SK-N-DZ (cell line): ENCODE measurements at regions not wholly inside any gene's neighbourhood (a gene's known extent, or its start where the extent isn't known, plus 50 kb on each side); places are given as distances from the start of the nearest gene placed in this dataset.

Source experiments
- DNase-seq: peaks from one replicate; pipeline ENCODE4 v3.0.0-alpha.2; 2015; ENCODE audit warnings: low spot score

DNA sequence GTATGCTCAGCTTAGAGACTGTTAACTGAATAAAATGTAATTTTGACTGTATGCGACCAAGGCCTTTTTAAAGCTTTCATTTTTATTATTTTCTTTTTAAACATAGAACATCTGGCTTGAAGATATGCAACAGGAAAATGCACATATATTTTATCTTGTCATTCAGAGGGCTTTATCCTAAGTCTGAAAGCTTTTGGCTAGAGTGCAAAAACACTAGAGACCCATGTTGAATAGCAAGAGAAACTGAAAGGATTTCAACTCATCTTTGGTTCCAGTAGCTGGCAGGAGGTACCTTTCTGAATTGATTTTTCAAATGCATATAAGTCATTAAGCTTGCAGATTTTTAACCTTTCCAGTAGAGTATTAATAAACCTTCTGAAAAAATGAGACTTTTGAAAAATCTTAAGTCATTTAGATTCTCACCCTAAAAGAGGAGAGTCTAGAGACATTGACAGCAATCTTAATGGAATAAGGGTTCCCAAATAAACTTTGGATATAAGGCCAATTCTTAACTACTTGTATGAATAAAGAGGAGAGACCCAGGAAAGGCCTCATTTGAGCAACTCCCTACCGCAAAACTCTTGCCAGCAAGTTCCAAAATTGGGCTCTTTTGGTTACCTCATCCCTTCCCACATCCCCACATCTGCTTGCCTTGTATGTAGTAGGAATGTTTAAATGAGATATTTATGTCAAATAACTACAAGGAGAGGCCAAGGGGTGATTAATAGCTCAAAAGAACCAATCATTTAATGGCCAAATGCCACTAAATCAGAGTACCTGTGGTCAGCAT lies 454.4 kb downstream of the HTR7 start:
- DNase-seq: no peak

- DNase-seq: no peak
Observed at GRCh38 chr10:90407131-90407530, 450.7 kb downstream of the HTR7 start.

DNA sequence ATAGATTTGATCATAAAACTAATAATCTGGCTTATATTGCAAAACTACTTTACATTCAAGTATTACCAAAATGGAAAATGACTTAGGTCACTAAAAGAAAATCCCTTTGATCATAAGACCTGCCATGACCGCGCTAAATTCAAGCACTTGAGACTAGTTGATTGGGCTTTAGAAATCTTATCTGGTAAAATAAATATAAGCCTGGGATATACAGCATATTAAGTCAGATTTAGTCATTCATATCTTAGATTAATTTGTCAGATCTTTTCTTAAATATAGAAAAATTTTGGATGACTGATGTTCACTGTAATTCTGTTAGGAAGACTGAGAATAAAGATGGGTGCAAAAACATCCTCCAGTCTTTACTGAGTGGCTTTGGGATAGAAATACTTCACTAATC lies 450.0 kb downstream of the HTR7 start:
- DNase-seq: no peak

- no peak for DNase-seq
Observed at GRCh38 chr10:90412582-90412981, 445.3 kb downstream of the HTR7 start.

GRCh38 chr10:90413196-90413595 lies 444.6 kb downstream of the HTR7 start:
- no peak for DNase-seq

- no peak for DNase-seq
Observed at GRCh38 chr10:90414926-90415325, 442.9 kb downstream of the HTR7 start.

- no peak for DNase-seq
Observed at GRCh38 chr10:90417029-90417428, 440.8 kb downstream of the HTR7 start.

- DNase-seq: no peak
Observed at GRCh38 chr10:90417476-90418210, 440.2 kb downstream of the HTR7 start.

DNA sequence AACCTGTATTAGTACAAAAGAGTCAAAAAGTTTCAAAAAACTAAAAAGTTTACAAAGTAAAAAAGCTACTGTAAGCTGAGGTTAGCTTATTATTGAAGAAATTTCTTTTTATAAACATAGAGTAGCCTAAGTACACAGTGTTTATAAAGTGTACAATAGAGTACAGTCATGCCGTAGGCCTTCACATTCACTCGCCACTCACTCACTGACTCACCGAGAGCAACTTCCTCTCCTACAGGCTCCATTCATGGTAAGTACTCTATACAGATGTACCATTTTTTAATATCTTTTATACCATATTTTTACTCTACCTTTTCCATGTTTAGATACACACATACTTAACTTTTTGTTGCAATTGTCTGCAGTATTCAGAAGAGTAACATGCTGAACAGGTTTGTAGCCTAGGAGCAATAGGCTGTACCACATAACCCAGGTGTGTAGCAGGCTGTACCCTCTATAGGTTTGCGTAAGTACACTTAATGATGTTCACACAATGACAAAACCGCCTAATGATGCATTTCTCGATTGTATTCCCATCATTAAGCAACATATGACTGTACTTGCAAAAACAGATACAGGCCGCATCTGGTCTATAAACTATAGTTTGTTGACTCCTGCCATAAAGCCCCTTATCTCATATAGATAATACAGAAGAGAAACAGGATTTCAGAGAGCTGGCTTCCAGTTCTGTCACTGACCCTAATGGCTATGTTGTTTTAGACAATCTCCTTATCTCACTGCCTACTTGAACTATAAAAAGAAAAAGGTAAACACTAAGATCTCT lies 438.8 kb downstream of the HTR7 start:
- DNase-seq: no peak

- DNase-seq: no peak
Observed at GRCh38 chr10:90420637-90421318, 437.1 kb downstream of the HTR7 start.

DNA sequence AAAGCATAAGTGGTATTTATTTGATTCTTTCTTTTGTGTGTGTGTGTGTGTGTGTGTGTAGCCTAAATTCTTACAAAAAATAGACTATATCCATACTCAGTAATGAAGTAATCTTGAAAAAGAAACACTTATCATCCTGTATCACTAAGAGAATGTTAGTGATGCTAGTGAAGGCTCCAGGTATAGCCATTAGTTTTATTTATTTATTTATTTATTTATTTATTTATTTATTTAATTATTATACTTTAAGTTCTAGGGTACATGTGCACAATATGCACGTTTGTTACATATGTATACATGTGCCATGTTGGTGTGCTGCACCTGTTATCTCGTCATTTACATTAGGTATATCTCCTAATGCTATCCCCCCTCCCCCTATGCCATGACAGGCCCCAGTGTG lies 436.0 kb downstream of the HTR7 start:
- no peak for DNase-seq

DNA sequence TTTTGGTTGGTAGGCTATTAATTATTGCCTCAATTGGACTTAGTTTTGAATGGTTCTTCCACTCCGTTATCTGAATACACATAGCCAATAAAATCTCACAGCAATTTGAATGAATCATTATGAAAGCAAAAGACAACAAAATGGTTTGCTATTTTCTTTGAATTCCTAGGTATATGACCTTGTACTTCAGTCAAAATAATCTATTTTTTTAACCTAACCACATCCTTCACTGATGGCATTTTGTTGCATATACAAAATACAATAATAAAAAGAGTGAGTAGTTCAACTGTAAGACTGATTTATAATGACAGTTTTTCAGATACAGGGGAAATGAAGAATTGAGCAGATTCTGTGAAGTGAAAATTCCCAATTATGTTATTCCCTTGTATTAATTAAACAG lies 433.1 kb downstream of the HTR7 start:
- no peak for DNase-seq

GRCh38 chr10:90430186-90430585 lies 427.7 kb downstream of the HTR7 start:
- no peak for DNase-seq

- no peak for DNase-seq
Observed at GRCh38 chr10:90432866-90433265, 425.0 kb downstream of the HTR7 start.

- no peak for DNase-seq
Observed at GRCh38 chr10:90435296-90435695, 422.5 kb downstream of the HTR7 start.

- DNase-seq: no peak
Observed at GRCh38 chr10:90437452-90437851, 420.4 kb downstream of the HTR7 start.

DNA sequence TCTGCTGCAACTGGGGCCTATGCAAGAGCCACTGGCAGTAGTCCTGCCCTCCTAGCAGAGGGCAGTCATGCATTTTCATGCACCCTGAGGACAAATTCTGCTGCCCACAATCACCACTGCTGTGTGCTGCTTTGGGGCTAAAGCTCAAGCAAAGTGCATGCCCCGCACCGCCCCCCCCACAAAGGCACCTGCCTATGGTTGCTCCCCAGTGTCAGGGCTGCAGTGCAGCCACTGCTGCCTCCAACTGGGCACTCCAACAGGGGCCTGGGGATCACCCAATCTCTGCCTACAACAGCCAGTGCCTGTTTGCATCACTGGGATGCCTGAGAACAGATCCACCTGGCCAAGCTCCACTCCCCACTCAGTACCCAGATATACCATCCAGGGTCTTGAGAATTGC lies 417.0 kb downstream of the HTR7 start:
- no peak for DNase-seq

GRCh38 chr10:90443342-90443741 lies 414.5 kb downstream of the HTR7 start:
- no peak for DNase-seq

DNA sequence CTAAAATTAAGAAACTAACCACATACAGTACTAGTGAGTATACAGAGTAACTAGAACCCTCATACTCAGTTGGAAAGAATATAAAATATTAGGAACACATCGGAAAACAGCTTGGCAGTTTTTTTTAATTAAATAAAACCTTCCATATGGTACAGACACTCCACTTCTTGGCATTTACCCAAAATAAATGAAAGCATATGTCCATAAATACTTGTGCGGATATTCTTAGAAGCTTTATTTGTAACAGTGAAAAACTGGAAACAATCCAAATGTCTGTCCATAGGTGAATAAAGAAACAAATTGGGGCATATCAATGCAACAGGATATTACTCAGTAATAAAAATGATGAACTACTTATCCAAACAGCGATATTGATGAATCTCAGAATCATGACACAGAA lies 410.0 kb downstream of the HTR7 start:
- DNase-seq: no peak

GRCh38 chr10:90450797-90451196 lies 407.0 kb downstream of the HTR7 start:
- DNase-seq: no peak

DNA sequence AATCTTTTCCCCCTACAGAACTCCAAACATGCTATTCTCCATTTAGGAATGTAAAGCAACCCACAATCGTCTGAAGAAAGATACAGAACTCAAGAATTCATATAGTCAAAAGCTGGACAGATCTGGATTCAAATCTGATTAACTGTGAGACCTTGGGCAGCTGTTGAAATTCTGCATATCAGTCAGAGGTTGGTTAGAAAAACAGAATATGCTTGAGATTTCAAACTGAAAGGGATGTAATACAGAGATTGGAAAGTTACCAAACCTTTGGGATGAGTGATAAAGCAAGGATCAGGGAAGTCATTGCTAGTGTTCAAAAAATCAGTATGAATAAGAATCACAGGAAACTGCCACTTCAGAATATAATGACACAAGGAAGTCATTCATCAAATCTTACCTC lies 406.6 kb downstream of the HTR7 start:
- DNase-seq: no peak

DNA sequence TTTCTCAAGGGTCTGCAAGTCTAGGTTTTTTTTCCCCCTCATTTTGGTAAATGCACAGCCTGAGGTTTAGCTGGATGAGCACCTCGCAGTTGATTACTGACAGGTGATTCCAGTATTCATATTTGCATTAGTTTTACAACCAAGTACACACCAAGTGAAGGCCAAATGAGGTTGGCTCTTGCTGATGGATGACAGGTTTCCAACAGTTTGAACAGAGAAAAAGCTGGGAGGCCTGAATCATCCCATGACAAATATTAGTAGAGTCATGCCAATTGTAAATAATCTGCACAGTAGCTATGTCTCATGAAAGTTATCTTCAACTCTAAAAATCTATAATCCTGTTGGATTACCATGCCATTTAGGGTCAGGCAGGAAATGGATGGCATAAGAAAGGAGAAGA lies 399.8 kb downstream of the HTR7 start:
- DNase-seq: no peak
